CD4-positive, alpha-beta T cell treated with Interleukin-6 for 4 hours (primary cell): ENCODE measurements at regions not wholly inside any gene's neighbourhood (a gene's known extent, or its start where the extent isn't known, plus 50 kb on each side); places are given as distances from the start of the nearest gene placed in this dataset.
A peak's percentile ranks its signal among the peaks of the same experiment; 100 is the strongest.

Source experiments
- DNase-seq: peaks from one replicate; pipeline ENCODE4 v3.0.0-alpha.2; 2020; ENCODE audit warnings: mixed read lengths

- DNase-seq = no peak
Measured at GRCh38 chr6:44561060-44561623, 173.6 kb downstream of the CDC5L start.

- no peak for DNase-seq
Measured at GRCh38 chr6:44561832-44562665, 174.5 kb downstream of the CDC5L start.

- DNase-seq = no peak
Measured at GRCh38 chr6:44563397-44563796, 175.9 kb downstream of the CDC5L start.

GRCh38 chr6:44564906-44565524, 177.5 kb downstream of the CDC5L start:
- no peak for DNase-seq

GRCh38 chr6:44567406-44567805, 179.9 kb downstream of the CDC5L start:
- no peak for DNase-seq

- DNase-seq = no peak
Measured at GRCh38 chr6:44569131-44569530, 181.6 kb downstream of the CDC5L start.

GRCh38 chr6:44569931-44570385, 182.5 kb downstream of the CDC5L start:
- no peak for DNase-seq

GRCh38 chr6:44571510-44571909, 184.0 kb downstream of the CDC5L start:
- no peak for DNase-seq

GRCh38 chr6:44572346-44572745, 184.8 kb downstream of the CDC5L start:
- DNase-seq = no peak

GRCh38 chr6:44575644-44576043, 188.1 kb downstream of the CDC5L start:
- DNase-seq = no peak

GRCh38 chr6:44576132-44576631, 188.7 kb downstream of the CDC5L start:
- DNase-seq = no peak

- no peak for DNase-seq
Measured at GRCh38 chr6:44580901-44581300, 193.4 kb downstream of the CDC5L start.

- DNase-seq = no peak
Measured at GRCh38 chr6:44582930-44583329, 195.4 kb downstream of the CDC5L start.

GRCh38 chr6:44590471-44590870, 203.0 kb downstream of the CDC5L start:
- no peak for DNase-seq

GRCh38 chr6:44593539-44593944, 206.0 kb downstream of the CDC5L start:
- peak; percentile 58 for DNase-seq

GRCh38 chr6:44594481-44594880, 207.0 kb downstream of the CDC5L start:
- no peak for DNase-seq

- DNase-seq = no peak
Measured at GRCh38 chr6:44598679-44599078, 211.2 kb downstream of the CDC5L start.

- DNase-seq = no peak
Measured at GRCh38 chr6:44599672-44600071, 212.2 kb downstream of the CDC5L start.

- DNase-seq = no peak
Measured at GRCh38 chr6:44603044-44603686, 215.7 kb downstream of the CDC5L start.

GRCh38 chr6:44606504-44606903, 219.0 kb downstream of the CDC5L start:
- no peak for DNase-seq

- DNase-seq = no peak
Measured at GRCh38 chr6:44606976-44607375, 219.5 kb downstream of the CDC5L start.

GRCh38 chr6:44608175-44608574, 220.7 kb downstream of the CDC5L start:
- DNase-seq = no peak

- DNase-seq = no peak
Measured at GRCh38 chr6:44609051-44609612, 221.6 kb downstream of the CDC5L start.
